HG02938 (cell line): ENCODE measurements at regions not wholly inside any gene's neighbourhood (a gene's known extent, or its start where the extent isn't known, plus 50 kb on each side); places are given as distances from the start of the nearest gene placed in this dataset.

Source experiments
- ATAC-seq: cut with Tn5 transposase; IDR thresholded peaks from one replicate; pipeline ENCODE4 v1.9.1; 2021; ENCODE audit warnings: mild to moderate bottlenecking, moderate library complexity; ENCODE audit not compliant: unreplicated experiment

GRCh38 chr2:22826703-22827102, 558.3 kb upstream of the KLHL29 start:
- no peak for ATAC-seq

- no peak for ATAC-seq
Measured at GRCh38 chr2:22829791-22830190, 555.2 kb upstream of the KLHL29 start.

GRCh38 chr2:22832196-22832595, 552.8 kb upstream of the KLHL29 start:
- ATAC-seq, result no peak

DNA sequence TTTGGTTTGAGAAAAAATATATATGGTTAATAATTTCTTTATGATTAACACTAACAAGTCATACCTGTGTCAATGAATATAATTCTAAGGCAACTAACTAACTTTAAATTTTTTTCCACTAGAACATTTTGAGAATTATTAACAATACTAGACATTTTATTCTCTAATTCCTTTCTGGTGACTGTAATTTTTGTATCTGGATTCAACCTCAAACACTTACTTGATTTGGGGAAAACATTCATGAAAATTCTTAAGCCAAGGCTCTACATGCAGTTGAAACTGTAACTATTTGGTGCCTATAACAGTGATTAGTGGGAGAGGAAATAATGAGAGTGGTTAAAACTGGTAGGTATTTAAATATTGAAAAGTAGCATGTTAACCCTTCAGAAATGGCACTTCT, 546.5 kb upstream of the KLHL29 start:
- ATAC-seq, result no peak

GRCh38 chr2:22842205-22842869, 542.6 kb upstream of the KLHL29 start:
- ATAC-seq, result no peak

DNA sequence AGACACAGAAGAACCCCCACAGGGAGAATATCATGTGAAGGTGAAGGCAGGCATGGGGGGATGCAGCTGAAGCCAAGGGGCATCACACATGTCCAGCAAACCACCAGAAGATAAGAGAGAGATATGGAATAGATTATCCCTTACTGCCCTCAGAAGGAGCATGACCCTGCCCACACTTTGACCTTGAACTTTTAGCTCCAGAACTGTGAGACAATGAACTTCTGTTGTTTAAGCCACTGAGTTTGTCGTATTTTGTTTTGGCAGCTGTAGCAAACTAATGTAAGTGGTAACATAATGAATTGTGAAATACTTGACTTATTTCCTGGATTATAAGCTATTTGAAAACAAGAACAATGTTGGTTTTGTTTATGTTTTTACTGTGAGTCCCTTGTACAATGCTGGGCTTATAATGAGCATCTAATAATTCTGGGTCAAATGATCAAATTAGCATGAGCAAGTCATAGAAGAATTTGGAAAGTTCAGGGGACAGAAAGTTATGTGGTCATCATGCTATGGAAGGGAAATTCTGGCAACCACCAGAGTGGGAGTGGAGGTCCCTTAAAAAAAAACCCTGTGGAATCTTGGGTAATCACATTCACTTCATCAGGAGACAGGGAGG, 541.0 kb upstream of the KLHL29 start:
- no peak for ATAC-seq

- no peak for ATAC-seq
Measured at GRCh38 chr2:22850310-22850709, 534.7 kb upstream of the KLHL29 start.

- no peak for ATAC-seq
Measured at GRCh38 chr2:22854588-22854987, 530.4 kb upstream of the KLHL29 start.

GRCh38 chr2:22855081-22855480, 529.9 kb upstream of the KLHL29 start:
- no peak for ATAC-seq

DNA sequence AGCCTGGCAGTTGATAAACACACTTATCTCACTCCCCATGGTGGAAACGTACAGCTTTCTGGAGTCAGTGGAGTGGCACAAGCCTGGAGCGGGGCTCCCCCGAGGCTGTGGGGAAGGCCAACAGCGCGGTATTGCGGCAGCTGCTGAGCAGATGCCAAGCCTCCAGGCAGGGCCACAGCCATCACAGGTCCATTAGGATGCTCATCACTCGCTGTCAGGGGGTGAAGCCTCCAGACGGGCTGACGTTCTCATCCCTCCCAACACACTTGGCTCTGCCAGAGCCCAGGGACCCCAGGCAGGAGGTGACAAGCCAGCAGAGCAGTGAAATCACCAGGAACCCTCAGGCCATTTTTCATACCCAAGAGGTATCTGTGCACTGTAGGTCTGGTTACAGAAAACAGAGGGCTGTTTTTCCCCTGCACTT, 529.2 kb upstream of the KLHL29 start:
- ATAC-seq, result no peak

GRCh38 chr2:22867973-22868372, 517.0 kb upstream of the KLHL29 start:
- no peak for ATAC-seq

GRCh38 chr2:22878121-22878520, 506.9 kb upstream of the KLHL29 start:
- no peak for ATAC-seq

GRCh38 chr2:22879009-22879863, 505.7 kb upstream of the KLHL29 start:
- no peak for ATAC-seq

DNA sequence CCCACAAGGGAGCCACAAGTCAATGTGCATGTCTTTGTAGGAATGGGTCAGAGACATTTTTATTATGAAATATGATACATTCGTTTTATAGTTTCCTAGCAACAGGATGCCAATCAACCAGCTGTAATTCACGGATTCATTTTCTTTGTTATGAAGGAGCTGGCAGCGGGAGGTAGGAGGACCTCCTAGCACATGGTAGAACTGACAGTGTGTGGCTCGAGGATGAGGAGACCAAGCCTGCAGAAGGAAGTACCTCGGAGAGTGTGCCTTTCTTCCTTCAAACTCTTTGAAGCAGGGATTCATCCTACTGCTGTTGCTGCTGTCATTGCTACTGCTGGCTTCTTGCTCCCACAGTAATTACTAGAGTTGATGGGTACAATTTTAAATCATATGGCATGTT, 504.8 kb upstream of the KLHL29 start:
- no peak for ATAC-seq

GRCh38 chr2:22882011-22882410, 503.0 kb upstream of the KLHL29 start:
- no peak for ATAC-seq

DNA sequence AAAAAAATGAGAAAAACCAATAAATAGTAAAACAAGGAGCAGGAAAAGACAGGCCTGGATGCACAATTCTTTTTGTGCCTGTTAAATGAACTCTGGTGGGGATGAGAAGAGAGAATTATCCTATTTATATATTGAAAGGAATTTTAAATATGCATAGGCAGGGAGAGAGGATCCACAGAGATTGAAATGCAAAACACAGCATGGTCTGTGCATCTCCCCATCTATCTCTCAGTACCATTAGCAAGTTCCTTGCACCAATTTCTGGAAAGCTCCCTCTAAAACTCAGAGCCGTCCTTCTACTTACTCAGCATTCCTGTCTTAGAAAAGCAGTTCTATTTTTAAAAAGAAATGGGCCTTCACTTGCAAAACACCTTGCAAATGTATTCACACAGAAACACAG, 502.3 kb upstream of the KLHL29 start:
- no peak for ATAC-seq

GRCh38 chr2:22883054-22883453, 501.9 kb upstream of the KLHL29 start:
- ATAC-seq, result no peak

DNA sequence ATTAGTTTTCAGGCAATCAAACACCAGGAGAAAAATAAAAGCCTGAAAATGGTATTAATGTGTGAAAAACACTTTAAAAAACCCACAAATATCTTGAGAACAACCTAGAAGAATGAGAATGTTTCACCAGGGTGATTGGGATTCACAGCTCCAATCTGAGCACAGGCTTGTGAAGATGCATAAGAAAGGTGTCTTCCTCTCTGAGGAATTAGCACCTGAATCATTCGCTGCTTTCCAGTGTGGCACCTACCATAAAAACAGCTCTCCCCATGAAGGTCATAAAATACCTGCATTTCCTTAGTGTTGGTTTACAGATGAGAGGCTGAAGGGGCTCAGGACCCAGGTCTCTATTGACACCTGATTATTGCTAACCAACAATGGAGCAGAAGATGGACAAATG, 499.7 kb upstream of the KLHL29 start:
- ATAC-seq, result no peak

DNA sequence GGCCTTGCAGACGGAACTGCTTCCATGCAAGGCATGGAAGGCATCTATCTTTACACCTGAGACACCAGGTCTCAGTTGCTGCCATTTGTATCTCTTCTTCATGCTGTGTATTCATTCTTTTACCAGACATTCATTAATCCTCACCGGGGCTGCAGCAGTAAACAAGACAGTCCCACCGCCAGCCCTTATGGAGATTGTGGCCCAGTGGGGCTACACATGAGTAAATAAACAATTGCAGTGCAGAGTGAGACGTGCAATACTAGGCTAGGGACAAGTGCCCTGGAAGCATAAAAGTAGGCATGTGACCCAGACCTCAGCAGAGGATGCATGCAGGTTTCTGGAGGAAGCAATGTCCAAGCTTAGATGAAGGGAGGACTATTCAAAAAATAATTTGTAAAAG, 497.6 kb upstream of the KLHL29 start:
- ATAC-seq, result no peak

DNA sequence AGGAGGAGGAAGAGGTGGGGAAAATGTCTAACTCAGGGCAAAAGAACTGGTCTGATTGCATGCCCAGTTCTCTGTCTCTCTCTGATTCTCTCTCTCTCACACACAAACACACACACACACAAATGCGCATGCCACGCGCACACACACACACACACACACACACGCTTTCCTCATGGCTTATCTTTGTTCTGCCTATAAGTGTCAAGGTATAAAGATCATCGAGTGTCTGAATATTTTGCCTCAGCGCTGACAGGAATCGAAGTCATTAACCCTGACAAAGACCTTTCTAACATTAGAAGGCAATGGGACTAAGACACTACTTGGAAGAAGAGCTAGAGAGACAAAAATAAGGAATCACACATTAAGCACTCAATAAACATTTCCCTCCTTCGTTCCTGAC, 497.1 kb upstream of the KLHL29 start:
- ATAC-seq, result no peak

DNA sequence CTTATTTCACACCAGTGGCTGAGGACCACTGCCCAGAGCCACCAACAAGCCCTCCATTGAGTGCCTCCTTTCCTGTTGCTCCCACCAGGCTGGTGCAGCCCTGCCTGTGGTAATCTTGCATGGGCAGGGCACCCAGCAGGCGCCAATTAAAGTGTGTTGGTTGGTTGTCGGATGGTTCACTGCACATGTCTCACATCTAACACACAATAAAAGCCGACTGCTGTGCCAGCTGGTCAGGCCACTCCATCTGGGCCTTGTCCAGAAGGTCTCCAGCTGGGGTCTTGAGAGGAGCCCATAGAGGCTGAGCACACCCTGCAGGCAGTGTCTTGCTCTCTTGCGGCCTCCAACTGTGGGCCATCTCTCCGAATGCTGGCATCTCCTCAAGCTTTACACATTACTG, 494.8 kb upstream of the KLHL29 start:
- no peak for ATAC-seq
